ENCODE measurements at regions not wholly inside any gene's neighbourhood (a gene's known extent, or its start where the extent isn't known, plus 50 kb on each side); places are given as distances from the start of the nearest gene placed in this dataset.

GRCh38 chr13:97534540-97534939 lies 100.6 kb downstream of the RAP2A start (continued):
- no peak for TF ChIP-seq KLF5 (IDR thresholded peaks at IDR 0.05; ENCODE audit: partially characterized antibody)
- TF ChIP-seq RAD51 (IDR thresholded peaks at IDR 0.05): no peak
- no peak for TF ChIP-seq POU2F2 (IDR thresholded peaks at IDR 0.05; ENCODE audit: borderline replicate concordance, low read depth, low read length)
- TF ChIP-seq ZNF274 (IDR thresholded peaks at IDR 0.05; ENCODE audit: insufficient read depth, insufficient read length): no peak
- TF ChIP-seq BCL11A (IDR thresholded peaks at IDR 0.05; ENCODE audit: low read depth, low read length): no peak
- TF ChIP-seq IRF5 (IDR thresholded peaks at IDR 0.05; ENCODE audit: borderline replicate concordance): no peak
- TF ChIP-seq, protein P1, sequence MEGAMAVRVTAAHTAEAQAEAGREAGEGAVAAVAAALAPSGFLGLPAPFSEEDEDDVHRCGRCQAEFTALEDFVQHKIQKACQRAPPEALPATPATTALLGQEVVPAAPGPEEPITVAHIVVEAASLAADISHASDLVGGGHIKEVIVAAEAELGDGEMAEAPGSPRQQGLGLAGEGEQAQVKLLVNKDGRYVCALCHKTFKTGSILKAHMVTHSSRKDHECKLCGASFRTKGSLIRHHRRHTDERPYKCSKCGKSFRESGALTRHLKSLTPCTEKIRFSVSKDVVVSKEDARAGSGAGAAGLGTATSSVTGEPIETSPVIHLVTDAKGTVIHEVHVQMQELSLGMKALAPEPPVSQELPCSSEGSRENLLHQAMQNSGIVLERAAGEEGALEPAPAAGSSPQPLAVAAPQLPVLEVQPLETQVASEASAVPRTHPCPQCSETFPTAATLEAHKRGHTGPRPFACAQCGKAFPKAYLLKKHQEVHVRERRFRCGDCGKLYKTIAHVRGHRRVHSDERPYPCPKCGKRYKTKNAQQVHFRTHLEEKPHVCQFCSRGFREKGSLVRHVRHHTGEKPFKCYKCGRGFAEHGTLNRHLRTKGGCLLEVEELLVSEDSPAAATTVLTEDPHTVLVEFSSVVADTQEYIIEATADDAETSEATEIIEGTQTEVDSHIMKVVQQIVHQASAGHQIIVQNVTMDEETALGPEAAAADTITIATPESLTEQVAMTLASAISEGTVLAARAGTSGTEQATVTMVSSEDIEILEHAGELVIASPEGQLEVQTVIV (IDR thresholded peaks at IDR 0.05; ENCODE audit: borderline replicate concordance, partially characterized antibody): no peak
- TF ChIP-seq IKZF2 (IDR thresholded peaks at IDR 0.05): no peak

DNA sequence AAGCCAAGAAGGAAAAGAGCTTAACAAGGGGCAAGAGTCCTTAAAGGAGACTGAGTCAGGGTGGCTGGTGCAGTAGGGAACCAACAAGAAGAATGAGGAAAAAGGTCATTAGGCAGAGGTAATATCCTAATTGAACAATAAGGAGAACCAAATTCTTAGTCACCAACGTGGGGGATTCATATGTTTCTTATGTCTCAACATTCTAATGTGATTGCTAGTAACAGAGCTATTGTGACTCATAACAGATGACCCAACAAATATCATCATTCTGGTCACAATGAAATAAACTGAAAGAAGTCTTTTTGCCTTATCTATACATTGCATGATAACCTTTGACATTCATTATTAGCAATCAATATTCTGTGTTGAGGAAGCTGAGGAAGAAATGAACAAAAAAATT lies 101.6 kb downstream of the RAP2A start:
- 0% methylated on average over 1 of the region's 1 CpG for WGBS (ENCODE audit: insufficient coverage, insufficient replicate concordance, low lambda C conversion rate, missing lambda C conversion rate)
- SMC1A ChIA-PET (ENCODE audit: uncharacterized antibody, unreplicated experiment): no interaction called here
- no peak overlapping the region for H3K4me2 ChIP-seq (ENCODE audit: control insufficient read depth, insufficient read depth)
- no peaks in the 10 kb centered on the region for H3K36me3 ChIP-seq (ENCODE audit: control insufficient read depth in 2 of 2, insufficient read depth in 2 of 2, low read length in 1 of 2)
- no peak overlapping the region for H2AFZ ChIP-seq (ENCODE audit: control insufficient read depth, low read depth, low read length)
- H3K9ac ChIP-seq (ENCODE audit: control insufficient read depth, insufficient read depth, low read length): no peak overlapping the region
- DNase-seq (ENCODE audit: low read depth, low spot score) (no peak), FAIRE-seq (no peak), ATAC-seq (no peak)
- H3K27ac ChIP-seq (ENCODE audit: control insufficient read depth, insufficient read depth): no peak overlapping the region
- H3K9me3 ChIP-seq (replicated peaks; ENCODE audit: control insufficient read depth, insufficient read depth, low read length): no peaks in the 10 kb centered on the region
- intact Hi-C loops (cut with micrococcal nuclease; ENCODE audit: unreplicated experiment): no loop called here
- CTCF ChIA-PET: no interaction called here
- H3K4me1 ChIP-seq (ENCODE audit: control insufficient read depth, insufficient read depth, low read length): peaks cover 6% of the 10 kb centered on the region
- in situ Hi-C loops (cut with MboI): no loop called here
- BruUV-seq (replicated peaks): no TSS peak
- no peaks in the 10 kb centered on the region for H3K79me2 ChIP-seq (ENCODE audit: control insufficient read depth, insufficient read depth, low read length)
- TF ChIP-seq, protein P2, sequence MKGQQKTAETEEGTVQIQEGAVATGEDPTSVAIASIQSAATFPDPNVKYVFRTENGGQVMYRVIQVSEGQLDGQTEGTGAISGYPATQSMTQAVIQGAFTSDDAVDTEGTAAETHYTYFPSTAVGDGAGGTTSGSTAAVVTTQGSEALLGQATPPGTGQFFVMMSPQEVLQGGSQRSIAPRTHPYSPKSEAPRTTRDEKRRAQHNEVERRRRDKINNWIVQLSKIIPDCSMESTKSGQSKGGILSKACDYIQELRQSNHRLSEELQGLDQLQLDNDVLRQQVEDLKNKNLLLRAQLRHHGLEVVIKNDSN (IDR thresholded peaks at IDR 0.05; ENCODE audit: borderline replicate concordance, extremely low read length, insufficient read depth, low read depth, low read length): no peak
- no peak overlapping the region for H3K4me3 ChIP-seq
- H3K27me3 ChIP-seq (replicated peaks in 1 of 2; ENCODE audit: control insufficient read depth in 2 of 2, insufficient read depth in 2 of 2, low read length in 1 of 2): no peaks in the 10 kb centered on the region
- no peaks in the 10 kb centered on the region for H4K20me1 ChIP-seq (ENCODE audit: control insufficient read depth, insufficient read depth)
- RAD21 ChIA-PET (ENCODE audit: unreplicated experiment): no interaction called here
- POLR2A ChIA-PET: no interaction called here

Measured in GM12878 (cell line).